SJSA1 (cell line): ENCODE measurements at regions not wholly inside any gene's neighbourhood (a gene's known extent, or its start where the extent isn't known, plus 50 kb on each side); places are given as distances from the start of the nearest gene placed in this dataset.

ENCODE experiments used
- DNase-seq, 2 experiments: peaks; one replicate each; pipeline ENCODE4 v3.0.0-alpha.2; 2015 to 2020; ENCODE audit warnings: low spot score in 2 of 2, low read depth in 1 of 2
- H3K27ac ChIP-seq: fragments of 250-450 bp; sonication (Bioruptor Pico); 2 replicates; pipeline ENCODE4 v1.5.1; 2020; ENCODE audit warnings: mild to moderate bottlenecking, moderate library complexity
- H3K27me3 ChIP-seq: fragments of 250-450 bp; sonication (Bioruptor Pico); replicated peaks from 2 replicates; pipeline ENCODE4 v1.5.1; 2020; ENCODE audit warnings: mild to moderate bottlenecking, moderate library complexity
- H3K36me3 ChIP-seq: fragments of 250-450 bp; sonication (Bioruptor Pico); 2 replicates; pipeline ENCODE4 v1.5.1; 2020; ENCODE audit warnings: mild to moderate bottlenecking
- H3K4me1 ChIP-seq: fragments of 250-450 bp; sonication (Bioruptor Pico); replicated peaks from 2 replicates; pipeline ENCODE4 v1.6.1; 2021; ENCODE audit warnings: mild to moderate bottlenecking
- H3K4me3 ChIP-seq: fragments of 250-450 bp; sonication (Bioruptor Pico); 2 replicates; pipeline ENCODE4 v1.5.1; 2020; ENCODE audit warnings: mild to moderate bottlenecking
- H3K9me3 ChIP-seq: fragments of 250-450 bp; sonication (Bioruptor Pico); replicated peaks from 2 replicates; pipeline ENCODE4 v1.5.1; 2020; ENCODE audit warnings: mild to moderate bottlenecking

GRCh38 chr5:18483451-18483850, 849.2 kb downstream of the TAF11L14 start:
- Histone ChIP-seq H3K27me3 (no peaks in the 10 kb centered on the region), H3K4me1 (peaks cover 11% of the 10 kb centered on the region; the same call in 1 of the 2 replicates), H3K9me3 (peaks cover 6% of the 10 kb centered on the region), H3K36me3 (no peaks in the 10 kb centered on the region), H3K27ac (0 out of 2 replicates have a peak overlapping the region, but pooled peaks have one; percentile 26), H3K4me3 (no peak overlapping the region)
- DNase-seq: peak in 1 of 2 experiments; percentile 41

GRCh38 chr5:18487928-18488480, 853.7 kb downstream of the TAF11L14 start:
- Histone ChIP-seq H3K36me3 (no peaks in the 10 kb centered on the region), H3K9me3 (peaks cover 6% of the 10 kb centered on the region), H3K4me3 (no peak overlapping the region), H3K27me3 (no peaks in the 10 kb centered on the region), H3K4me1 (peaks cover 7% of the 10 kb centered on the region; the same call in 1 of the 2 replicates), H3K27ac (no peak overlapping the region)
- DNase-seq: no peak

DNA sequence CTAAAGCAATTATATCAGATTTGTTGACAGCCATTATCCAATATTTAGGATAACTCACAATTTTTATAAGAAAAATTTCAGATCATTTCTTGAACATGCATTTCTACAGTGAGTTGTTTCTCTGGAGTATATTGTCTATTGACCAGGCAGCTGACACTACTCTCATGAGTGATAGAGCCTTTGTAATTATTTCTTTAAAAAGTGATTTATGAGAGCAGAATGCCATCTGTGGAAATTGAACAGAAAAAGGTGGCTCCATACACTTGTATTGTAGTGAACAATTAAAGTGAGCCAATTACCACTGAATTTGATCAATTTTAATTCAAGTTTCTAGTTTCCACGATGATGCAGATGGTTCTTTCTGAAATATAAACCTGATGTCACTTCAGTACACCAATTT, 855.4 kb downstream of the TAF11L14 start:
- H3K27me3 ChIP-seq: no peaks in the 10 kb centered on the region
- H3K4me1 ChIP-seq: no peaks in the 10 kb centered on the region
- H3K9me3 ChIP-seq: no peaks in the 10 kb centered on the region
- no peak overlapping the region for H3K27ac ChIP-seq
- no peak for DNase-seq
- H3K4me3 ChIP-seq: no peak overlapping the region
- H3K36me3 ChIP-seq: no peaks in the 10 kb centered on the region

- Histone ChIP-seq H3K27ac (no peak overlapping the region), H3K36me3 (no peaks in the 10 kb centered on the region), H3K9me3 (no peaks in the 10 kb centered on the region), H3K4me3 (no peak overlapping the region), H3K4me1 (no peaks in the 10 kb centered on the region), H3K27me3 (no peaks in the 10 kb centered on the region)
- DNase-seq: no peak
These were observed 857.1 kb downstream of the TAF11L14 start for GRCh38 chr5:18491349-18491748.

DNA sequence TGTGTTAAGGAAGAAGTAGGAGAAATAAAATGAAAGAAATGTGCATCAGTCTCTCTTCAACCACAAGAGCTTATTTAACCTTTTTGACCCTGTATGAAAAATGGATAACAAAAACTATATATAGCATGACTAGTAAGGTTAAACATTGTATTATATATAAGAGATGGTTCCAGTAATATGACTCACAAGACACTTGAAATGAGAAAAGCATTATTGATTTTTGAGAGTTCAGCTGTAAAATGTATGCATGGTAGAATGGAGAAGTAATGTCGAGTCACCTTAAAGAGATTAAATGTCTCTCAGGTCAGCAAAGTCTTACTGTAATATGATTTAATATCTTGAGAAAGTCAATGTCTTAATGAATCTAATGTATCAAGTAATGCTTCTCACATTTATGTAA, 860.9 kb downstream of the TAF11L14 start:
- no peak for DNase-seq
- H3K36me3 ChIP-seq: no peaks in the 10 kb centered on the region
- 0 out of 2 replicates have a peak, but pooled peaks cover 4% of the 10 kb centered on the region for H3K9me3 ChIP-seq
- no peak overlapping the region for H3K4me3 ChIP-seq
- no peaks in the 10 kb centered on the region for H3K4me1 ChIP-seq
- no peaks in the 10 kb centered on the region for H3K27me3 ChIP-seq
- H3K27ac ChIP-seq: no peak overlapping the region

- Histone ChIP-seq H3K9me3 (0 out of 2 replicates have a peak, but pooled peaks cover 4% of the 10 kb centered on the region), H3K27me3 (no peaks in the 10 kb centered on the region), H3K4me1 (no peaks in the 10 kb centered on the region), H3K27ac (no peak overlapping the region), H3K4me3 (no peak overlapping the region), H3K36me3 (no peaks in the 10 kb centered on the region)
- no peak for DNase-seq
These were observed 861.8 kb downstream of the TAF11L14 start for GRCh38 chr5:18496041-18496440.

DNA sequence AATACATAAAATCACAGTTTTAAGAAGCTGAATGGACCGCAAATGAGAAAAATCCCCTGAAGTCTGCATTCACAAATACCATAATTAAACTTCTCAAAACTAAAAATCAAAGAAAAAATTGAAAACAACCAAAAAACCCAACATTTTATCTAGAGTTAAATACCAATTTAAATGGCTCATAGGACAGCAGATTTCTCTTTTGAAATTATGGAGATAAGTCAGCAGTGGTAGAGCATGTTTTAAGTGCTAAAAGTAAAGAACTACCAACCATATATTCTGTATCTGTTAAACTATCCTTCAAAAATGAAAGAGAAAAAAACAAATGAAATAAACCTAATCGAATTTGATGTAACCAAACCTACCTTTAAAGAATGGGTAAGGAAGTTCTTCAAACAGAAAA, 862.8 kb downstream of the TAF11L14 start:
- no peaks in the 10 kb centered on the region for H3K27me3 ChIP-seq
- H3K4me1 ChIP-seq: no peaks in the 10 kb centered on the region
- H3K36me3 ChIP-seq: no peaks in the 10 kb centered on the region
- H3K4me3 ChIP-seq: no peak overlapping the region
- 0 out of 2 replicates have a peak, but pooled peaks cover 4% of the 10 kb centered on the region for H3K9me3 ChIP-seq
- DNase-seq: no peak
- H3K27ac ChIP-seq: no peak overlapping the region

DNA sequence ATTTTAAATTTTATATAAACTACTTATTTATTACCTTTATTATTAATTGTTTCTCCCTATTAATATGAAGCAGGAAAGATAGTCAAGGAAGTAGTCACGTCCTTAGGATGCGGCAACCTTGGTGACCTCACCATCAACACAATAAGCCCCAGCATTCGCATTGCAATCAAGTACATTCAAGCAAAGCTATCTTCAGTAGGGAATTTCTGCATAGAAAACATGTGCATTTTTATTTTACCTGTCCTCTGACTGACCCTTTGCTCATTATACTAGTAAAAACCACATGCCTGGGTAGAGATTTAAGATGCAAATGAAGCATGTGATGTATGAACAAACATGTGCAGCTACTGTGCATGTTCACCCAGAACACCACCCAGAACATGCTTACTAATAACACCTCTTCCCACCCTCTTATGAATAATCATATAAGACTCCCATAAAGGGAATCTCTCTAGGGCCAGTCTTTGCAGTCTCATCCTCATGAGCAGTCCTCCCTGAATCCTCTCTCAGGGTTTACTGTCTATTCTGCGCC, 869.6 kb downstream of the TAF11L14 start:
- H3K4me3 ChIP-seq: no peak overlapping the region
- no peaks in the 10 kb centered on the region for H3K36me3 ChIP-seq
- H3K27ac ChIP-seq: no peak overlapping the region
- no peaks in the 10 kb centered on the region for H3K4me1 ChIP-seq
- H3K9me3 ChIP-seq: no peaks in the 10 kb centered on the region
- no peaks in the 10 kb centered on the region for H3K27me3 ChIP-seq
- DNase-seq: no peak

- H3K36me3 ChIP-seq: no peaks in the 10 kb centered on the region
- no peak overlapping the region for H3K27ac ChIP-seq
- H3K27me3 ChIP-seq: no peaks in the 10 kb centered on the region
- DNase-seq: no peak
- H3K9me3 ChIP-seq: no peaks in the 10 kb centered on the region
- H3K4me1 ChIP-seq: no peaks in the 10 kb centered on the region
- no peak overlapping the region for H3K4me3 ChIP-seq
These were observed 872.9 kb downstream of the TAF11L14 start for GRCh38 chr5:18507114-18507513.

GRCh38 chr5:18517641-18518380, 883.6 kb downstream of the TAF11L14 start:
- H3K4me3 ChIP-seq: no peak overlapping the region
- H3K27ac ChIP-seq: no peak overlapping the region

GRCh38 chr5:18523380-18523779, 889.1 kb downstream of the TAF11L14 start:
- H3K27me3 ChIP-seq: no peaks in the 10 kb centered on the region

More at GRCh38 chr5:18517641-18518380, 883.6 kb downstream of the TAF11L14 start:
- no peak for DNase-seq
- Histone ChIP-seq H3K36me3 (no peaks in the 10 kb centered on the region), H3K9me3 (no peaks in the 10 kb centered on the region; the same call in 1 of the 2 replicates), H3K4me1 (no peaks in the 10 kb centered on the region), H3K27me3 (no peaks in the 10 kb centered on the region)

GRCh38 chr5:18526792-18527405, 892.6 kb downstream of the TAF11L14 start:
- Histone ChIP-seq H3K9me3 (no peaks in the 10 kb centered on the region), H3K4me1 (no peaks in the 10 kb centered on the region), H3K36me3 (no peaks in the 10 kb centered on the region), H3K27me3 (no peaks in the 10 kb centered on the region), H3K4me3 (no peak overlapping the region), H3K27ac (no peak overlapping the region)
- no peak for DNase-seq

More at GRCh38 chr5:18523380-18523779, 889.1 kb downstream of the TAF11L14 start:
- Histone ChIP-seq H3K4me1 (no peaks in the 10 kb centered on the region), H3K9me3 (no peaks in the 10 kb centered on the region; the same call in 1 of the 2 replicates), H3K36me3 (no peaks in the 10 kb centered on the region), H3K4me3 (no peak overlapping the region), H3K27ac (no peak overlapping the region)
- no peak for DNase-seq

- Histone ChIP-seq H3K27ac (no peak overlapping the region), H3K27me3 (no peaks in the 10 kb centered on the region), H3K36me3 (no peaks in the 10 kb centered on the region), H3K4me3 (no peak overlapping the region), H3K4me1 (no peaks in the 10 kb centered on the region), H3K9me3 (no peaks in the 10 kb centered on the region)
- no peak for DNase-seq
These were observed 898.9 kb downstream of the TAF11L14 start for GRCh38 chr5:18533137-18533536.

DNA sequence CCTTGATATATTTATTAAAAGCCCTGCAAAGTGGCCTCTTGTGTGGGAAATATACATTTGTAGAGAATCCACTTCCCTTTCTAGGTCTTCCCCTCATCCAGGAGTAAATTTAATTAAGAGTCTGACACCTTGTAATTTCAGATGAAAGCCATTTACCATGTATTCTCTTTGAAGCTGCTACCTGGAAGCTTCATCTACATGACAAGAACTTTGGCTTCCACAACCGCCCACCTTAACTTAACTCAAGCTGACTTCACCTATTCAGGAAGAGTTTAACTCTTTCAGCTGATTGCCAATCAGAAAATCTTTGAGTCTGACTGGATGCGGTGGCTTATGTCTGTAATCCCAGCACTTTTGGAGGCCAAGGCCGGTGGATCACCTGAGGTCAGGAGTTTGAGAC, 899.9 kb downstream of the TAF11L14 start:
- Histone ChIP-seq H3K4me1 (no peaks in the 10 kb centered on the region), H3K27me3 (no peaks in the 10 kb centered on the region), H3K36me3 (no peaks in the 10 kb centered on the region), H3K27ac (no peak overlapping the region), H3K9me3 (no peaks in the 10 kb centered on the region), H3K4me3 (no peak overlapping the region)
- no peak for DNase-seq
